Brain microvascular endothelial cell (primary cell): ENCODE measurements at regions not wholly inside any gene's neighbourhood (a gene's known extent, or its start where the extent isn't known, plus 50 kb on each side); places are given as distances from the start of the nearest gene placed in this dataset.
A peak's percentile ranks its signal among the peaks of the same experiment; 100 is the strongest.

Source experiments
- DNase-seq: peaks from one replicate; pipeline ENCODE4 v3.0.0-alpha.2; 2020
- H3K27ac ChIP-seq: fragments of 250-450 bp; sonication (Bioruptor Pico); 2 replicates; pipeline ENCODE4 v1.5.1; 2020; ENCODE audit warnings: mild to moderate bottlenecking, moderate library complexity
- H3K27me3 ChIP-seq: fragments of 250-450 bp; sonication (Bioruptor Pico); replicated peaks from 2 replicates; pipeline ENCODE4 v1.5.1; 2020; ENCODE audit warnings: mild to moderate bottlenecking
- H3K36me3 ChIP-seq: fragments of 250-450 bp; sonication (Bioruptor Pico); replicated peaks from 2 replicates; pipeline ENCODE4 v1.5.1; 2020; ENCODE audit warnings: mild to moderate bottlenecking
- H3K4me3 ChIP-seq: 2 replicates; pipeline ENCODE4 v1.5.1; 2011; ENCODE audit warnings: low read depth, mild to moderate bottlenecking, control low read depth, low read length, moderate library complexity
- in situ Hi-C: cut with HindIII; loops from 2 replicates; pipeline ENCODE4 v1.10.0; 2017; ENCODE audit warnings: low sequenced_read_pairs, low pct_ligation_motif_present
- TF ChIP-seq, protein P1 (sequence below): IDR thresholded peaks from 2 replicates; pipeline ENCODE4 v1.5.1; 2011; ENCODE audit warnings: low read depth, mild to moderate bottlenecking, moderate library complexity, low read length, control low read depth, inconsistent platforms; ENCODE audit errors: missing control alignments

DNA sequence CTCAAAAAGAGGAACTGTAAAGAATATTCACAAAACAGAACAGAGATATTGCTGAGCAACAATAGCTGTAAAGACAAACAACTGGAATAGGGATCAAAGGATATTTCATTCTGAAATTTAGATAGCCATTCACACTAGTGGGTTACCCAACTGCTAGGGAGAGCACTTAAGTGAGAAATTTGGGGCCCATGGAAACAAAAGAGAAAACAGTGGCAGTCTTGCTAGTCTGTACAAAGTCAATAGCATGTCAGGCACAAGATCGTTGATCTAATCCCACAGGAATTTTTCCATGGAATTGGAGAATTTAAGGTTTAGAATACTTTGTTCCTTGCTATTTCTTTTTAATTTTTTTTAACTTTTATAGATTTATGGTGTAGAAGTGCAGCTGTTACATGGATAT is 467.0 kb downstream of the PCDH18 start:
- peak; percentile 57 for DNase-seq
- H3K4me3 ChIP-seq = no peak overlapping the region
- no peaks in the 10 kb centered on the region for H3K36me3 ChIP-seq
- TF ChIP-seq, protein P1, sequence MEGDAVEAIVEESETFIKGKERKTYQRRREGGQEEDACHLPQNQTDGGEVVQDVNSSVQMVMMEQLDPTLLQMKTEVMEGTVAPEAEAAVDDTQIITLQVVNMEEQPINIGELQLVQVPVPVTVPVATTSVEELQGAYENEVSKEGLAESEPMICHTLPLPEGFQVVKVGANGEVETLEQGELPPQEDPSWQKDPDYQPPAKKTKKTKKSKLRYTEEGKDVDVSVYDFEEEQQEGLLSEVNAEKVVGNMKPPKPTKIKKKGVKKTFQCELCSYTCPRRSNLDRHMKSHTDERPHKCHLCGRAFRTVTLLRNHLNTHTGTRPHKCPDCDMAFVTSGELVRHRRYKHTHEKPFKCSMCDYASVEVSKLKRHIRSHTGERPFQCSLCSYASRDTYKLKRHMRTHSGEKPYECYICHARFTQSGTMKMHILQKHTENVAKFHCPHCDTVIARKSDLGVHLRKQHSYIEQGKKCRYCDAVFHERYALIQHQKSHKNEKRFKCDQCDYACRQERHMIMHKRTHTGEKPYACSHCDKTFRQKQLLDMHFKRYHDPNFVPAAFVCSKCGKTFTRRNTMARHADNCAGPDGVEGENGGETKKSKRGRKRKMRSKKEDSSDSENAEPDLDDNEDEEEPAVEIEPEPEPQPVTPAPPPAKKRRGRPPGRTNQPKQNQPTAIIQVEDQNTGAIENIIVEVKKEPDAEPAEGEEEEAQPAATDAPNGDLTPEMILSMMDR = no peak
- peak overlapping the region; percentile 6 for H3K27ac ChIP-seq
- in situ Hi-C loops = no loop called here
- H3K27me3 ChIP-seq = no peaks in the 10 kb centered on the region

DNA sequence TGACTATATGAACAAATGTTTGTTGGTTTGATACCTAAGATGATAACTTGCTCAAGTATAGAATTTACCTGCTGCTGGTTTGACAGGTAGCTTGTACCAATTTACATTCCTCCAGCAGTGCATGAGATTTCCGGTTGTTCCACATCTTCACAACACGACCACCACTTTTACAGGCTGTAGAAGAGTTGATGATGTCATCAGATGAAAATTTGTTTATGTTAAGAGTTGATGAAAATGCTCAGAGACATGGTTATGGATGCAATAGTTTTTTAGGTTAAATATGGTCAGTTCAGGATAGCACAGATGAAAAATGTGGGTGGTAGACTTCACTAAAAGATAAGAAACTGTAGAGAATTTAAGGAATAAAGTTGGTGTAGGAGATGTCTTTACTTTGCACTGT is 468.3 kb downstream of the PCDH18 start:
- TF ChIP-seq, protein P1 = no peak

DNA sequence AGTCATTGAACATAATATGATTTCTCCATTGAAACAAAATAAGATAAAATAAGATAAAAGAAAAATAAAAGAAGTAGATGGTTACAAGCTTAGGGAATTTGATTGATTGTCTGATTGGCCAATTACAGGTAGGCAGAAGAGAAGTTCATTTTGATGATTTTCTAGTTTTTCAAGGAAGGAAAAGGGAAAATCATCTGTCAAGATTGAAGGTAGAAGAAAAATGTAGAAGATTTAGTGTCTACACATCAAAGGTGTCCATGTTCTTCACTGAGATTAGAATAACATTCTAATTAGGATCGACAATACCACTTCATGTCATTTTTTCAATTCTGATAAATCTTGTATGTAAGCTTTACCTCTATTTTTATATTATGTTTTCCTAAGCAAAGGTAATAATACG is 489.1 kb downstream of the PCDH18 start:
- DNase-seq = no peak
- H3K27me3 ChIP-seq = no peaks in the 10 kb centered on the region
- no peak overlapping the region for H3K27ac ChIP-seq
- no peaks in the 10 kb centered on the region for H3K36me3 ChIP-seq
- in situ Hi-C loops = no loop called here
- TF ChIP-seq, protein P1 = no peak
- no peak overlapping the region for H3K4me3 ChIP-seq

More for the DNA sequence above, 468.3 kb downstream of the PCDH18 start:
- in situ Hi-C loops = no loop called here
- H3K27ac ChIP-seq = no peak overlapping the region
- no peaks in the 10 kb centered on the region for H3K36me3 ChIP-seq
- no peak overlapping the region for H3K4me3 ChIP-seq
- no peaks in the 10 kb centered on the region for H3K27me3 ChIP-seq
- no peak for DNase-seq

DNA sequence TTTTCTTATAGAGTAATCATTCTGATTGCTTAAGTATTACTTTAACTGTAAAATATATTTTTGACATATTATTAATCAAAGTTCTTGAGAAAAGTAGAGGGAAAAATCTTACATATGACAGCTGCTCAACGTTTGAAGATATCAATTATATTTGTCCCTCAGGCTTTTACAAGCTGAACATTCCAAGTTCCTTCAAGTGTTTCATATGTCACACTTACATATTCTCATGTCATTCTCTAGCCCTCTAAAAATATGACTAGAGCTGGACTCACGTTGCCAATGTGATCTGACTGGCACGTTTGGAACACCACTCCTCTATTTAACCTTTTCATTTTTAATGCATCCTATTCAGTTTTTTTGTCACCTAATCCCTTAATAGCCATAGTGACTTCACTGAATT is 492.9 kb downstream of the PCDH18 start:
- H3K27ac ChIP-seq = no peak overlapping the region
- in situ Hi-C loops = no loop called here

DNA sequence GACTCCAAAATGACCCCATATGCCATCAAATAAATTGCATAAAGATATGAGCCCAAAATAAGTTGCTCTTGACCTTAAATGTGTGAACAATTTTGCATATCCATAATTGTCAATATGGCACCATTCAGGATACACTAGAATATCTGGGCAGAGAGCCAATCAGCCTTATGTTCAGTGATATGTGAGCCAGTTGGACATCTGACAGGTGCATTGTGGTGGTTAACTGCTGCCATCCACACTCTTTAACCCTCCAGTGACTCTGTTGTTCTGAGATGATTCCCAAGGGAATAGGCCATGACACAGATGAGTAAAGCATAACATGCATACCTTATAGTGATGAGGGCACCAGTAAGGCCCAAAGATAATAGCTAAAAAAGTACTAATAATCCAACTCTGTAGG is 500.1 kb downstream of the PCDH18 start:
- in situ Hi-C loops = no loop called here
- H3K27ac ChIP-seq = no peak overlapping the region
- TF ChIP-seq, protein P1 = no peak
- no peaks in the 10 kb centered on the region for H3K27me3 ChIP-seq
- H3K4me3 ChIP-seq = no peak overlapping the region
- no peaks in the 10 kb centered on the region for H3K36me3 ChIP-seq
- no peak for DNase-seq

More for the DNA sequence above, 492.9 kb downstream of the PCDH18 start:
- Histone ChIP-seq H3K27me3 (no peaks in the 10 kb centered on the region), H3K4me3 (no peak overlapping the region), H3K36me3 (no peaks in the 10 kb centered on the region)
- TF ChIP-seq, protein P1 = no peak
- no peak for DNase-seq

DNA sequence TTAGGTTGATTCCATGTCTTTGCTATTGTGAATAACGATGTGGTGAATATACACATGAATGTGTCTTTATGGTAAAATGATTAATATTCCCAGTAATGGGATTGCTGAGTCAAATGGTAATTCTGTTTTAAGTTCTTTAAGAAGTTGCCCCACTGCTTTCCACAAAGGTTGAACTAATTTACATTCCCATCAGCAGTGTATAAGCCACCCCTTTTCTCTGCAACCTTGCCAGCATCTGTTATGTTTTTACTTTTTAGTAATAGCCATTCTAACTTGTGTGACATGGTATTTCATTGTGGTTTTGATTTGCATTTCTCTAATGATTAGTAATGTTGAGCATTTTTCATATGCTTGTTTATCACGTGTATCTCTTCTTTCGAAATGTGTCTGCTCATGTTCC is 503.3 kb downstream of the PCDH18 start:
- no peak overlapping the region for H3K27ac ChIP-seq
- no peak for DNase-seq

More for the DNA sequence above, 503.3 kb downstream of the PCDH18 start:
- Histone ChIP-seq H3K27me3 (no peaks in the 10 kb centered on the region), H3K36me3 (no peaks in the 10 kb centered on the region), H3K4me3 (no peak overlapping the region)
- in situ Hi-C loops = no loop called here
- TF ChIP-seq, protein P1 = no peak
